ENCODE measurements at regions not wholly inside any gene's neighbourhood (a gene's known extent, or its start where the extent isn't known, plus 50 kb on each side); places are given as distances from the start of the nearest gene placed in this dataset.
A peak's percentile ranks its signal among the peaks of the same experiment; 100 is the strongest.

GRCh38 chr13:32857689-32858088 is 158.5 kb upstream of the KL start:
- H3K36me3 ChIP-seq (ENCODE audit: control insufficient read depth in 2 of 3, insufficient read depth in 3 of 3, low read length in 3 of 3): no peaks in the 10 kb centered on the region
- no peak overlapping the region for H3K9ac ChIP-seq (ENCODE audit: low read length in 3 of 3)
- TF ChIP-seq CTCF (IDR thresholded peaks at IDR 0.05; ENCODE audit: borderline replicate concordance, extremely low read depth, insufficient read depth): no peak
- DNase-seq (no peak), FAIRE-seq (no peak)
- intact Hi-C loops (cut with DNase I): no loop called here
- H3K27me3 ChIP-seq (ENCODE audit: control insufficient read depth, insufficient read depth, low read length): no peaks in the 10 kb centered on the region
- H3K27ac ChIP-seq (ENCODE audit: low read depth in 2 of 2, low read length in 2 of 2): no peak overlapping the region
- H3K4me3 ChIP-seq (ENCODE audit: low read length in 3 of 3): no peak overlapping the region
- H3K9me3 ChIP-seq (ENCODE audit: control insufficient read depth in 2 of 3, insufficient read depth in 1 of 3, low read length in 3 of 3): peaks cover 0 to 10% (median 0%) of the 10 kb centered on the region in 3 donors
- H3K4me1 ChIP-seq (ENCODE audit: control insufficient read depth in 2 of 3, insufficient read depth in 2 of 3, low read depth in 1 of 3, low read length in 3 of 3): no peaks in the 10 kb centered on the region

- H3K4me1 ChIP-seq (ENCODE audit: control insufficient read depth in 2 of 3, insufficient read depth in 2 of 3, low read depth in 1 of 3, low read length in 3 of 3): no peaks in the 10 kb centered on the region
- DNase-seq (peak in 1 of 5 donors; percentile 58), FAIRE-seq (no peak)
- H3K9me3 ChIP-seq (ENCODE audit: control insufficient read depth in 2 of 3, insufficient read depth in 1 of 3, low read length in 3 of 3): peaks cover 0 to 10% (median 0%) of the 10 kb centered on the region in 3 donors
- no peaks in the 10 kb centered on the region for H3K36me3 ChIP-seq (ENCODE audit: control insufficient read depth in 2 of 3, insufficient read depth in 3 of 3, low read length in 3 of 3)
- intact Hi-C loops (cut with DNase I): no loop called here
- no peak overlapping the region for H3K27ac ChIP-seq (ENCODE audit: low read depth in 2 of 2, low read length in 2 of 2)
- H3K4me3 ChIP-seq (ENCODE audit: low read length in 3 of 3): no peak overlapping the region
- no peaks in the 10 kb centered on the region for H3K27me3 ChIP-seq (ENCODE audit: control insufficient read depth, insufficient read depth, low read length)
- no peak for TF ChIP-seq CTCF (IDR thresholded peaks at IDR 0.05; ENCODE audit: borderline replicate concordance, extremely low read depth, insufficient read depth)
- no peak overlapping the region for H3K9ac ChIP-seq (ENCODE audit: low read length in 3 of 3)
Measured at GRCh38 chr13:32859707-32860292, 156.4 kb upstream of the KL start.

- DNase-seq: no peak
- intact Hi-C loops (cut with DNase I): no loop called here
- TF ChIP-seq CTCF (IDR thresholded peaks at IDR 0.05; ENCODE audit: borderline replicate concordance, extremely low read depth, insufficient read depth): no peak
Measured at GRCh38 chr13:32861304-32861703, 154.9 kb upstream of the KL start.

GRCh38 chr13:32863596-32863995 is 152.6 kb upstream of the KL start:
- no peak for TF ChIP-seq CTCF (IDR thresholded peaks at IDR 0.05; ENCODE audit: borderline replicate concordance, extremely low read depth, insufficient read depth)
- Histone ChIP-seq H3K4me3 (ENCODE audit: low read length in 3 of 3) (no peak overlapping the region), H3K4me1 (ENCODE audit: control insufficient read depth in 2 of 3, insufficient read depth in 2 of 3, low read depth in 1 of 3, low read length in 3 of 3) (no peaks in the 10 kb centered on the region), H3K9me3 (ENCODE audit: control insufficient read depth in 2 of 3, insufficient read depth in 1 of 3, low read length in 3 of 3) (peaks cover 0 to 10% (median 0%) of the 10 kb centered on the region in 3 donors), H3K36me3 (ENCODE audit: control insufficient read depth in 2 of 3, insufficient read depth in 3 of 3, low read length in 3 of 3) (no peaks in the 10 kb centered on the region), H3K27me3 (ENCODE audit: control insufficient read depth, insufficient read depth, low read length) (no peaks in the 10 kb centered on the region), H3K9ac (ENCODE audit: low read length in 3 of 3) (no peak overlapping the region), H3K27ac (ENCODE audit: low read depth in 2 of 2, low read length in 2 of 2) (no peak overlapping the region)
- FAIRE-seq (no peak), DNase-seq (no peak)
- intact Hi-C loops (cut with DNase I): no loop called here

More at GRCh38 chr13:32861304-32861703, 154.9 kb upstream of the KL start:
- no peak overlapping the region for H3K4me3 ChIP-seq (ENCODE audit: low read length in 3 of 3)
- H3K4me1 ChIP-seq (ENCODE audit: control insufficient read depth in 2 of 3, insufficient read depth in 2 of 3, low read depth in 1 of 3, low read length in 3 of 3): no peaks in the 10 kb centered on the region
- no peak overlapping the region for H3K27ac ChIP-seq (ENCODE audit: low read depth in 2 of 2, low read length in 2 of 2)
- no peaks in the 10 kb centered on the region for H3K36me3 ChIP-seq (ENCODE audit: control insufficient read depth in 2 of 3, insufficient read depth in 3 of 3, low read length in 3 of 3)
- H3K9ac ChIP-seq (ENCODE audit: low read length in 3 of 3): no peak overlapping the region
- peaks cover 0 to 10% (median 0%) of the 10 kb centered on the region in 3 donors for H3K9me3 ChIP-seq (ENCODE audit: control insufficient read depth in 2 of 3, insufficient read depth in 1 of 3, low read length in 3 of 3)
- no peaks in the 10 kb centered on the region for H3K27me3 ChIP-seq (ENCODE audit: control insufficient read depth, insufficient read depth, low read length)
- no peak for FAIRE-seq

Measured in kidney (tissue), 13 donors.